ENCODE measurements at regions not wholly inside any gene's neighbourhood (a gene's known extent, or its start where the extent isn't known, plus 50 kb on each side); places are given as distances from the start of the nearest gene placed in this dataset.

- TF ChIP-seq CTCF (conservative IDR thresholded peaks at IDR 0.05 in 1 of 2, IDR thresholded peaks at IDR 0.05 in 1 of 2; ENCODE audit: extremely low read depth in 1 of 2, insufficient read depth in 1 of 2, low read depth in 1 of 2, low read length in 2 of 2), result no peak
- TF ChIP-seq EZH2 (IDR thresholded peaks at IDR 0.05; ENCODE audit: borderline replicate concordance, low read length), result no peak
Observed at GRCh38 chr18:59963229-59963628, 63.4 kb downstream of the PMAIP1 start.

All from mammary epithelial cell (primary cell).